ENCODE measurements at regions not wholly inside any gene's neighbourhood (a gene's known extent, or its start where the extent isn't known, plus 50 kb on each side); places are given as distances from the start of the nearest gene placed in this dataset.

GRCh38 chr13:109427148-109427547, 359.2 kb downstream of the IRS2 start:
- TF ChIP-seq CTCF (conservative IDR thresholded peaks at IDR 0.05; ENCODE audit: low read depth, low read length) (no peak), EZH2phosphoT487 (IDR thresholded peaks at IDR 0.05; ENCODE audit: borderline replicate concordance, low read length) (no peak), EZH2 (IDR thresholded peaks at IDR 0.05; ENCODE audit: low read length, unreplicated experiment) (no peak)

Data from PC-3 (cell line).